ENCODE measurements at regions not wholly inside any gene's neighbourhood (a gene's known extent, or its start where the extent isn't known, plus 50 kb on each side); places are given as distances from the start of the nearest gene placed in this dataset.

DNA sequence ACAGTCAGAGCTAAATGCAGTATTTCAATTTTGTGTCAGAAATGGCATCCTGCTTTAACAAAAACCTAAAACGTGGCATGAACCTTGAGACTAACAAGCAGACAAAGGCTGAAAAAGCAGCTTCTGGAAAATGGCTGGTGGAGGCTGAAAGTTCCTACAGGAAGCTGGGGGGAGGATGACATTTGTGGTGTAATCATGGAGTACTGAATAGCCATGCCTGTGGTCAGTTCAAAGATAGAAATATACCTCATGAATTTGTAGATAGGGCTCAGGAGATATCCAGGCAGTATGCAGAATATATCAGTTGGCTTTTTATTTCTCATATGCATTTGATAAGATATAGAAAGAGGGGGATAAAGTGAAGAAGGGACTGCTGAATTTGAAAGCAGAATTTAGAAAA is 181.7 kb downstream of the UQCRFS1 start:
- ATAC-seq (ENCODE audit: low read depth) (no peak), DNase-seq (no peak)
- H3K27me3 Mint-ChIP-seq, result no peaks in the 10 kb centered on the region
- intact Hi-C loops (cut with micrococcal nuclease), result no loop called here
- CTCF ChIA-PET, result no interaction called here
- H3K27ac Mint-ChIP-seq, result no peak overlapping the region
- POLR2A ChIA-PET, result no interaction called here
- TF ChIP-seq, protein P1, sequence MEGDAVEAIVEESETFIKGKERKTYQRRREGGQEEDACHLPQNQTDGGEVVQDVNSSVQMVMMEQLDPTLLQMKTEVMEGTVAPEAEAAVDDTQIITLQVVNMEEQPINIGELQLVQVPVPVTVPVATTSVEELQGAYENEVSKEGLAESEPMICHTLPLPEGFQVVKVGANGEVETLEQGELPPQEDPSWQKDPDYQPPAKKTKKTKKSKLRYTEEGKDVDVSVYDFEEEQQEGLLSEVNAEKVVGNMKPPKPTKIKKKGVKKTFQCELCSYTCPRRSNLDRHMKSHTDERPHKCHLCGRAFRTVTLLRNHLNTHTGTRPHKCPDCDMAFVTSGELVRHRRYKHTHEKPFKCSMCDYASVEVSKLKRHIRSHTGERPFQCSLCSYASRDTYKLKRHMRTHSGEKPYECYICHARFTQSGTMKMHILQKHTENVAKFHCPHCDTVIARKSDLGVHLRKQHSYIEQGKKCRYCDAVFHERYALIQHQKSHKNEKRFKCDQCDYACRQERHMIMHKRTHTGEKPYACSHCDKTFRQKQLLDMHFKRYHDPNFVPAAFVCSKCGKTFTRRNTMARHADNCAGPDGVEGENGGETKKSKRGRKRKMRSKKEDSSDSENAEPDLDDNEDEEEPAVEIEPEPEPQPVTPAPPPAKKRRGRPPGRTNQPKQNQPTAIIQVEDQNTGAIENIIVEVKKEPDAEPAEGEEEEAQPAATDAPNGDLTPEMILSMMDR (IDR thresholded peaks at IDR 0.05), result no peak
- no peaks in the 10 kb centered on the region for H3K36me3 Mint-ChIP-seq (ENCODE audit: low read depth)
- H3K4me1 Mint-ChIP-seq, result no peaks in the 10 kb centered on the region
- no peaks in the 10 kb centered on the region for H3K9me3 Mint-ChIP-seq
- H3K4me3 Mint-ChIP-seq, result no peak overlapping the region

DNA sequence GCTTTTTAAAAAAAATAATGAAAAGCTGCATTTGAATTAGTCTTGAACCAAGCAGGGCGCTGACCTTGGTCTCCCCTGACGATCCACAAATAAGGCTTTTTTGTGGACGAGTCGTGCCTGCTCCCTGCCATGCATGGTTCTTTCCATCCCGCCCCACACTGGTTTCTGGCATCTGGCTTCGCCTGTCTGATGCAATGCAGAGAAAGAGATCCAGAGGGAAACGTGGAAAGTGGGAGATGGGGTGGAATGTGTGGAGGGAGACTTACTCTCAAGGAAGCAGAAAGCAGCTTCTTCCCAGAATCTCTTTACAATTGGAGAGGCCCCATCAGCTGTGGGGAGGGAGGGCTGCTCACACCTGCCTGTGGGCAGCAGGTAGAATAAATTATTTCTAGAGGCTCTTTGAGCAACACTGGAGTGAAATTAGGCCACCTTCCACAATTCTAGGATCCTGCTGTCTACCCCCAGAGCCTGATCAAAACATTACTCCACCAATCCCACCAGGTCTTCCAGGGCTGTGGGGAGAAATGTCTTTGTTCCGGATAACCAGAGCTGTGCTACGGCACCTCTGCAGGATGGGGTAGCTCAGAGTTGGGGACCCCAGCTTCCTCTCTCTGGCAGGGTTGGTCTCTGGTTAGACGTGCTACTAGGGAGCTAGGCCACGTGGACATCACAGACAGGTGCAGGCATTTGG is 183.5 kb downstream of the UQCRFS1 start:
- no peak overlapping the region for H3K4me3 Mint-ChIP-seq
- ATAC-seq (ENCODE audit: low read depth) (no peak), DNase-seq (no peak)
- no peak overlapping the region for H3K27ac Mint-ChIP-seq
- TF ChIP-seq, protein P1 (IDR thresholded peaks at IDR 0.05), result no peak
- no peaks in the 10 kb centered on the region for H3K9me3 Mint-ChIP-seq
- H3K27me3 Mint-ChIP-seq, result no peaks in the 10 kb centered on the region
- ChIA-PET POLR2A (no interaction called here), CTCF (no interaction called here)
- intact Hi-C loops (cut with micrococcal nuclease), result no loop called here
- no peaks in the 10 kb centered on the region for H3K4me1 Mint-ChIP-seq
- no peaks in the 10 kb centered on the region for H3K36me3 Mint-ChIP-seq (ENCODE audit: low read depth)

DNA sequence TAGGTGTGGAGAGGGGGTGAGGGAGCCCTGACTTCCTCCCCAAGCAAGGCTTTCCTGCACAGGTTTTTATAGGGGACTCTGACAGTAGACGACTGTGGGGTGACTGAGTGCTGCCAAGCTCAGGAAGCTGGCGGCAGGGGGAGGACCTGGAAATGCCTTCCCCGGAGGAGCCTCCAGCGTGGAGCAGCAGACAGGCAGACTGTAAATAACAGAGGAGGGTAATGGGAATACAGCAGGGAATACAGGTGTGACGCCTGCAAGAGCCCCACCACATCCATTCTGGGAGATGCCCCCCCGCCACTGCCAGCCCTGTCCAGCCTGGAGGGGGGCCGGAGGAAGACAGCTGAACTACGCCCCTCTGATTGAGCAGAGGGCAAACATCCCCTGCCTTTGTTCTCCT is 190.4 kb downstream of the UQCRFS1 start:
- H3K9me3 Mint-ChIP-seq, result no peaks in the 10 kb centered on the region
- TF ChIP-seq, protein P1 (IDR thresholded peaks at IDR 0.05), result no peak
- DNase-seq (no peak), ATAC-seq (ENCODE audit: low read depth) (no peak)
- H3K27ac Mint-ChIP-seq, result no peak overlapping the region
- no peaks in the 10 kb centered on the region for H3K27me3 Mint-ChIP-seq
- ChIA-PET POLR2A (no interaction called here), CTCF (no interaction called here)
- intact Hi-C loops (cut with micrococcal nuclease), result no loop called here
- no peaks in the 10 kb centered on the region for H3K36me3 Mint-ChIP-seq (ENCODE audit: low read depth)
- no peak overlapping the region for H3K4me3 Mint-ChIP-seq
- no peaks in the 10 kb centered on the region for H3K4me1 Mint-ChIP-seq

DNA sequence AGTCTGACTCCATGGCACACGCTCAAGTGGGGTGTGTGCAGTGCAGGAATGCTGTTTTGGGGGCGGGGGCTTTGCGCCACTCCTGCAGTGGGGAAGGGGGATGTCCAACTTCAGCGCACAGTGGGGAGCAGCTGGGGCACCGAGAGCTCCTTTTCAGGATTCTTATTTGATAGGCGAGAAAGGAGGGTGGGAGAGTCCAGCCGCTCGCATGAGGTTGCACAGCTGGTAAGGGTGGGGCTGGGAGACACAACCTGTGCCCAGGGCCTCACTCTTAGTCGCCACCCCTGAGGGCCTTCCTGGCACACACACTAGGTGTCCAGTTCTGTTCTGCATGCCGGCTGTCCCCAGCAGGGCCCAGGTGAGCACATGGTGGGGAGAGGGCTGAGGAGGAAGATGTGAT is 190.8 kb downstream of the UQCRFS1 start:
- intact Hi-C loops (cut with micrococcal nuclease), result no loop called here
- ChIA-PET CTCF (no interaction called here), POLR2A (no interaction called here)
- DNase-seq, result no peak
- Mint-ChIP-seq H3K27me3 (no peaks in the 10 kb centered on the region), H3K9me3 (no peaks in the 10 kb centered on the region), H3K4me3 (no peak overlapping the region), H3K4me1 (no peaks in the 10 kb centered on the region), H3K27ac (no peak overlapping the region), H3K36me3 (ENCODE audit: low read depth) (no peaks in the 10 kb centered on the region)
- no peak for ATAC-seq (ENCODE audit: low read depth)
- TF ChIP-seq, protein P1 (IDR thresholded peaks at IDR 0.05), result no peak

DNA sequence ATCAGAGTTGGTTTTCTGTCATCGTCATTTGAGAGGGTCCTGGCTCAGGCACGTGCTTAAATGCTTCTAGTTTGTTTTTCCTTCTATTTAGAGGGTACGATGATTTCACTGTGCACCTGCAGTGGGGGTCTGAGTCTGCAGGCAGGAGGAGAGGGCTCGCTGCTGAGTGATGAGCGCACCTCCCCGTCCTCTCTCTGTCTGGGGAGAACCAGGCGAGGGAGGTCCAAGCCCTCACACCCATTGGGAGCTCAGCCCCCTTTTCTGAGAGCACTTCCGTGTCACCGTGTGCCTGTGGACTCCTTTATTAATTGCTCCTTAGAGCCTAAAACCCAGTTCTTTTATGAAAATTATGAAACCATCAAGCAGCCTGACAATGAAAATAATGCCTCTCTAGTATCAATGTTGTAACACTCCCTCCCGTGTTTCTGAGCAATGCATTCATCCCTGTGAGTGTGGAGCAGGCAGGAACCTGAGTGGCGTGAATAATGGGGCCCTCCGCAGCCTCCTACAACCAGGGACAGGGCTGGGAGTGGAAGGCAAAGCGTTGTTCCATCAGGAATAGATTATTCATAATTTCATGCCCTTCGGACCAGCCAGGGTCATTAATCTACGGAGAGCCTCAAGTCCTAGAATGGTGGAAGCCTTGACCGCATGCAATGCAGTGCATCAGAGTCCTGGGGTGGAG is 191.6 kb downstream of the UQCRFS1 start:
- ChIA-PET CTCF (no interaction called here), POLR2A (no interaction called here)
- Mint-ChIP-seq H3K36me3 (ENCODE audit: low read depth) (no peaks in the 10 kb centered on the region), H3K4me3 (no peak overlapping the region), H3K27me3 (no peaks in the 10 kb centered on the region), H3K4me1 (no peaks in the 10 kb centered on the region), H3K9me3 (no peaks in the 10 kb centered on the region), H3K27ac (no peak overlapping the region)
- TF ChIP-seq, protein P1 (IDR thresholded peaks at IDR 0.05), result no peak
- DNase-seq (no peak), ATAC-seq (ENCODE audit: low read depth) (no peak)
- intact Hi-C loops (cut with micrococcal nuclease), result no loop called here
